ENCODE measurements at regions not wholly inside any gene's neighbourhood (a gene's known extent, or its start where the extent isn't known, plus 50 kb on each side); places are given as distances from the start of the nearest gene placed in this dataset.
"Not testable (repeated sequence)": the region's sequence is repeated elsewhere in the genome, so short reads cannot be mapped to it uniquely, and the experiment has no call there.

DNA sequence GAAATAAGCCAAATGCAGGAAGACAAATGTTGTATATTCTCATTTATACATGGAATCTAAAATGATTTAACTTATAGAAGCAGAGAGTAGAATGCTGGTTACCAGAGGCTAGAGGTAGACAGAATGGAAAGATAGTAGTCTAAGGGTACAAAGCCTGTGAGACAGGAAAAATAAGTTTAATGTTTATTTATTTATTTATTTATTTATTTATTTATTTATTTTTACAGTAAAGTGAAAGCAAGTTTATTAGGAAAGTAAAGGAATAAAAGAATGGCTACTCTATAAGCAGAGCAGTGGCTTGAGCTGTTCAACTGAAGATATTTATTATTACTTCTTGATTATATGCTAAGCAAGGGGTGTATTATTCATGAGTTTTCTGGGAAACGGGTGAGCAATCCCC lies 203.2 kb downstream of the LAS1L start:
- TF ChIP-seq, protein P1, sequence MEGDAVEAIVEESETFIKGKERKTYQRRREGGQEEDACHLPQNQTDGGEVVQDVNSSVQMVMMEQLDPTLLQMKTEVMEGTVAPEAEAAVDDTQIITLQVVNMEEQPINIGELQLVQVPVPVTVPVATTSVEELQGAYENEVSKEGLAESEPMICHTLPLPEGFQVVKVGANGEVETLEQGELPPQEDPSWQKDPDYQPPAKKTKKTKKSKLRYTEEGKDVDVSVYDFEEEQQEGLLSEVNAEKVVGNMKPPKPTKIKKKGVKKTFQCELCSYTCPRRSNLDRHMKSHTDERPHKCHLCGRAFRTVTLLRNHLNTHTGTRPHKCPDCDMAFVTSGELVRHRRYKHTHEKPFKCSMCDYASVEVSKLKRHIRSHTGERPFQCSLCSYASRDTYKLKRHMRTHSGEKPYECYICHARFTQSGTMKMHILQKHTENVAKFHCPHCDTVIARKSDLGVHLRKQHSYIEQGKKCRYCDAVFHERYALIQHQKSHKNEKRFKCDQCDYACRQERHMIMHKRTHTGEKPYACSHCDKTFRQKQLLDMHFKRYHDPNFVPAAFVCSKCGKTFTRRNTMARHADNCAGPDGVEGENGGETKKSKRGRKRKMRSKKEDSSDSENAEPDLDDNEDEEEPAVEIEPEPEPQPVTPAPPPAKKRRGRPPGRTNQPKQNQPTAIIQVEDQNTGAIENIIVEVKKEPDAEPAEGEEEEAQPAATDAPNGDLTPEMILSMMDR (IDR thresholded peaks at IDR 0.05), result no peak
- TF ChIP-seq POLR2A (IDR thresholded peaks at IDR 0.05), result no peak
- Histone ChIP-seq H3K36me3 (no peaks in the 10 kb centered on the region), H3K4me1 (no peaks in the 10 kb centered on the region), H3K27ac (no peak overlapping the region), H3K27me3 (no peaks in the 10 kb centered on the region), H3K4me3 (no peak overlapping the region), H3K9me3 (peaks cover 0 to 4% of the 10 kb centered on the region in 2 donors)
- intact Hi-C loops (cut with DNase I; ENCODE audit: low total_unique reads), result no loop called here
- DNase-seq, result no peak

DNA sequence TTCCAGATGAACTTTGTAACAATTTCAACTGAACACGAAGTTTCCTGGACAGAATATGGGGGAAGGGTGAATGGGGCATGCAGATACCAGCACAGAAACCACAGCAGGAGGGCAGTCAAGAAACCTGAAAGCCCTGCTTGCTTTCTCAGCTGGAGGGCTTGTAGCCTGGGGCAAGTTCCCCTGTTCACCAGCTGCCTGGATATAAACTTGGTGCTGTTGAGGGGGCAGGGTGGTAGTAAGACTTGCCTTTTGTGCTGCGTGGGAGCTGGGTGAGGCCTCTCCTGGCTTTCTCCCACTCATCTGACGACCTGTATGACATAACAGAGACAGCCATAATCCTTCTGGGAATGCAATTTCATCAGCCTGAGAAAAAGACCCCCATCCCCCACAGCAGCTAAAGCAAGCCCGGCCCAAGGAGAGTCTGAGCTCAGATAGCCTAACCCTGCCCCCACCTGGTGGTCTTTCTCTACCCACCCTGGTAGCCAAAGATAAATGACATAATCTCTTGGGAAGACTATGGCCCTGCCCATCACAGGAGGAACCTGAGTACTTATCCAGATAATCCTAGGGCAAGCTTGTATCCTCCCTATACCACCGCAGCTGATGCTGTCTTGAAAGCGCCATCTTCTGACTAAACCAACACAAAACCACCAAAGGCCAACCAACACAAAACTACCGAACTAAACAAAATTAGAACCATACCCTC lies 234.3 kb downstream of the LAS1L start:
- intact Hi-C loops (cut with DNase I; ENCODE audit: low total_unique reads), result no loop called here
- Histone ChIP-seq H3K27me3 (no peaks in the 10 kb centered on the region), H3K36me3 (no peaks in the 10 kb centered on the region), H3K4me3 (no peak overlapping the region), H3K27ac (no peak overlapping the region), H3K9me3 (peaks cover 6 to 17% of the 10 kb centered on the region in 2 donors), H3K4me1 (no peaks in the 10 kb centered on the region)
- no peak for DNase-seq
- TF ChIP-seq POLR2A (IDR thresholded peaks at IDR 0.05), result no peak
- TF ChIP-seq, protein P1 (IDR thresholded peaks at IDR 0.05), result no peak

DNA sequence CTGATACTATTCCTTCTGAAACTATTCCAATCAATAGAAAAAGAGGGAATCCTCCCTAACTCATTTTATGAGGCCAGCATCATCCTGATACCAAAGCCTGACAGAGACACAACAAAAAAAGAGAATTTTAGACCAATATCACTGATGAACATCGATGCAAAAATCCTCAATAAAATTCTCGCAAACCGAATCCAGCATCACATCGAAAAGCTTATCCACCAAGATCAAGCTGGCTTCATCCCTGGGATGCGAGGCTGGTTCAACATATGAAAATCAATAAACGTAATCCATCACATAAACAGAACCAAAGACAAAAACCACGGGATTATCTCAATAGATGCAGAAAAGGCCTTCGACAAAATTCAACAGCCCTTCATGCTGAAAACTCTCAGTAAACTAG lies 251.7 kb downstream of the LAS1L start:
- H3K4me1 ChIP-seq; intact Hi-C loops (cut with DNase I; ENCODE audit: low total_unique reads); DNase-seq; H3K27me3 ChIP-seq; H3K27ac ChIP-seq; H3K9me3 ChIP-seq; H3K36me3 ChIP-seq; H3K4me3 ChIP-seq: not testable (repeated sequence)

DNA sequence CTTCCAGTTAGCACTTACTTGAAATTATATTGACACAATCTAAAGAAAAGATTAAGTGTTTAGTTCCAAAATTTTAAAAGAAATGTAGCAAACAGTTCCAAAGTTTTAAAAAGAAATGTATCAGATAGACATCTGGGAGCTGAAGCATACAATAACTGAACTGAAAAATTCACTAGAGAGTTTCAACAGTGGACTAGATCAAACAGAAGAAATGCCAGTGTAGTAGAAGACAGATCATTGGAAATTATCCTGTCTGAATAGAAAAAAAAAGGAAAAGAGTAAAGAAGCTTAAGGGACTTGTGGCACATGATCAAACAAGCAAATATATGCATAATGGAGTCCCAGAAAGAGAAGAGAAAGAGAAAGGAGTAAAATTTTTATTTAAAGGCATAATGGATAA lies 261.4 kb downstream of the LAS1L start:
- intact Hi-C loops (cut with DNase I; ENCODE audit: low total_unique reads), result no loop called here
- Histone ChIP-seq H3K27me3 (no peaks in the 10 kb centered on the region), H3K27ac (no peak overlapping the region), H3K4me1 (no peaks in the 10 kb centered on the region), H3K9me3 (peaks cover 0 to 4% of the 10 kb centered on the region in 2 donors), H3K4me3 (no peak overlapping the region), H3K36me3 (no peaks in the 10 kb centered on the region)
- DNase-seq, result no peak
- TF ChIP-seq, protein P1 (IDR thresholded peaks at IDR 0.05), result no peak
- no peak for TF ChIP-seq POLR2A (IDR thresholded peaks at IDR 0.05)

DNA sequence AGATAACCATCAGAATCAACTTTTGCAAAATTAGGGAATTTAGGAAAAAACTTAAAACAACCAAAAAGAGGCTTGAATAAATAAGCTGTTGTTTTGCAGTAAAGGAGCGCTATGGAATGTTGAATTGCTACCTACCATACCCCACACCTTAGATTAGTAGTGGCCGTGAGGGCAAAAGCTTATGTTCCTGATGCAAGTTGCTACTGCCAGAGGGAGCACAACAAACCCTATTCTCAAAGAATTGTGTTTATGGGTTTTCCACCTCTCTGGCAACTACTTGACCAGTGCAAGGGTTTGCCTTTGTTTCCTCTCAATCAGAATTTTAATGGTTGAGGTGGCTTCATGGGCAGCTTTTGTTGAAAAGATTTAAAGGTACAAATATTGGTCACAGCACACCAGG lies 268.1 kb downstream of the LAS1L start:
- Histone ChIP-seq H3K4me3 (no peak overlapping the region), H3K27me3 (no peaks in the 10 kb centered on the region), H3K9me3 (peaks cover 0 to 4% of the 10 kb centered on the region in 2 donors), H3K36me3 (no peaks in the 10 kb centered on the region), H3K4me1 (no peaks in the 10 kb centered on the region), H3K27ac (no peak overlapping the region)
- intact Hi-C loops (cut with DNase I; ENCODE audit: low total_unique reads), result no loop called here
- TF ChIP-seq, protein P1 (IDR thresholded peaks at IDR 0.05), result no peak
- TF ChIP-seq POLR2A (IDR thresholded peaks at IDR 0.05), result no peak
- no peak for DNase-seq

DNA sequence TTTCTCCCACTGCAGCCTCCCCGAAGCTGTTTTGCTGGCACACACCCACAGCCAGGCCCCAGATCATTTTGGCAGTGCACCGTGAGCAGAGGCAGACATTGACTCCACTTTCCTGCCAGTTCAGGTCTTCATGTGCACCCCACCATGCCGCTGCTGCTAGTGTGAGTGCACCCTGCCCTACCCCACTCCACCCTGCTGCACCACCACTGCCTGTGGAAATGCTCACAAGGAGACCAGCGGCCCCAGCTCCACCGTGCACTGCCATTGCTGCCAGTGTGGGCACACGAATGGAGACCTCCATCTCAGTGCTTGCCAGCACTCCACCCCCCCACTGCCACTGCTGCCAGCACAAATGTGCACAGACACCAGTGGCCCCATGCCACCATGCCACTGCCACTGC lies 277.6 kb upstream of the ZC4H2 start:
- H3K27me3 ChIP-seq, result no peaks in the 10 kb centered on the region
- H3K36me3 ChIP-seq, result no peaks in the 10 kb centered on the region
- no peak overlapping the region for H3K27ac ChIP-seq
- DNase-seq, result no peak
- H3K4me1 ChIP-seq, result no peaks in the 10 kb centered on the region
- intact Hi-C loops (cut with DNase I; ENCODE audit: low total_unique reads), result no loop called here
- peaks cover 0 to 5% of the 10 kb centered on the region in 2 donors for H3K9me3 ChIP-seq
- TF ChIP-seq, protein P1 (IDR thresholded peaks at IDR 0.05), result no peak
- no peak for TF ChIP-seq POLR2A (IDR thresholded peaks at IDR 0.05)
- H3K4me3 ChIP-seq, result no peak overlapping the region
